PC-9 (cell line): ENCODE measurements at regions not wholly inside any gene's neighbourhood (a gene's known extent, or its start where the extent isn't known, plus 50 kb on each side); places are given as distances from the start of the nearest gene placed in this dataset.

ENCODE experiments used
- EZH2 ChIP-seq: fragments of 200-600 bp; sonication (generic); IDR thresholded peaks from 2 replicates; pipeline ENCODE4 v1.8.0; 2017; ENCODE audit warnings: antibody characterized with exemption, low read depth
- TF ChIP-seq, protein P1 (sequence below): fragments of 200-600 bp; sonication (generic); conservative IDR thresholded peaks from 2 replicates; pipeline ENCODE4 v1.6.1; 2017; ENCODE audit warnings: mixed run types, antibody characterized with exemption, mild to moderate bottlenecking, moderate library complexity

DNA sequence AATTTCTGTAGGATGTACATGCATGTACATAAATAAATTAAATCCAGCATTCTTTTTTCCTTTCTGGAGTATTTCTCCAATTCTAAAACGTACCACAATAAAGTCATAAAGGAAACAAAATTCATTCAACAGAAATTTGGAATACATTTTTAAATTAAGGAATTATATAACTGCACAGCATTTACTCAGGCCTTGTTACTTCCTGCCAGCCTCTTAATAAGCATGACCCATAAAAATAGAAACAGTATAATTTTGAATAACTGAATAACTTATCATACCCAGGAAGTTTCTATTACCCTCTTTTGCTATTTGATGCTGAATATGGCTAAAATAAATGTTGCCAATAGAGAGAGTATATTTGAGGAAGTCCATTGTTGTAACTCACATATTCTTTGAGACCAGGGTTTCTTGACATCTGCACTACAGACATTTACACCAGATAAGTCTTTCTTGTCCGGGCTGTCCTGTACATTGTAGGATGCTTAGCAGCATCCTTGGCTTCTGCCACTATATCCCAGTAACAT is 178.2 kb downstream of the KLF12 start:
- no peak for TF ChIP-seq EZH2
- TF ChIP-seq, protein P1, sequence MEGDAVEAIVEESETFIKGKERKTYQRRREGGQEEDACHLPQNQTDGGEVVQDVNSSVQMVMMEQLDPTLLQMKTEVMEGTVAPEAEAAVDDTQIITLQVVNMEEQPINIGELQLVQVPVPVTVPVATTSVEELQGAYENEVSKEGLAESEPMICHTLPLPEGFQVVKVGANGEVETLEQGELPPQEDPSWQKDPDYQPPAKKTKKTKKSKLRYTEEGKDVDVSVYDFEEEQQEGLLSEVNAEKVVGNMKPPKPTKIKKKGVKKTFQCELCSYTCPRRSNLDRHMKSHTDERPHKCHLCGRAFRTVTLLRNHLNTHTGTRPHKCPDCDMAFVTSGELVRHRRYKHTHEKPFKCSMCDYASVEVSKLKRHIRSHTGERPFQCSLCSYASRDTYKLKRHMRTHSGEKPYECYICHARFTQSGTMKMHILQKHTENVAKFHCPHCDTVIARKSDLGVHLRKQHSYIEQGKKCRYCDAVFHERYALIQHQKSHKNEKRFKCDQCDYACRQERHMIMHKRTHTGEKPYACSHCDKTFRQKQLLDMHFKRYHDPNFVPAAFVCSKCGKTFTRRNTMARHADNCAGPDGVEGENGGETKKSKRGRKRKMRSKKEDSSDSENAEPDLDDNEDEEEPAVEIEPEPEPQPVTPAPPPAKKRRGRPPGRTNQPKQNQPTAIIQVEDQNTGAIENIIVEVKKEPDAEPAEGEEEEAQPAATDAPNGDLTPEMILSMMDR, result no peak
